Ecto neural progenitor cell (in vitro differentiated cells): ENCODE measurements at regions not wholly inside any gene's neighbourhood (a gene's known extent, or its start where the extent isn't known, plus 50 kb on each side); places are given as distances from the start of the nearest gene placed in this dataset.
"Not testable (repeated sequence)": the region's sequence is repeated elsewhere in the genome, so short reads cannot be mapped to it uniquely, and the experiment has no call there.

Experiments used
- DNase-seq: peaks from one replicate; pipeline ENCODE4 v3.0.0-alpha.2; 2018; ENCODE audit warnings: low spot score

GRCh38 chr9:85077146-85077545 is 407.6 kb downstream of the NTRK2 start:
- DNase-seq = not testable (repeated sequence)
